Stimulated activated CD4-positive, alpha-beta T cell treated with anti-CD3 and anti-CD28 coated beads, Interleukin-15, amount 100 ng/mL, for 24 hours (primary cell): ENCODE measurements at regions not wholly inside any gene's neighbourhood (a gene's known extent, or its start where the extent isn't known, plus 50 kb on each side); places are given as distances from the start of the nearest gene placed in this dataset.
"Not testable (repeated sequence)": the region's sequence is repeated elsewhere in the genome, so short reads cannot be mapped to it uniquely, and the experiment has no call there.

ENCODE experiments used
- DNase-seq: peaks from one replicate; pipeline ENCODE4 v3.0.0-alpha.2; 2020

DNA sequence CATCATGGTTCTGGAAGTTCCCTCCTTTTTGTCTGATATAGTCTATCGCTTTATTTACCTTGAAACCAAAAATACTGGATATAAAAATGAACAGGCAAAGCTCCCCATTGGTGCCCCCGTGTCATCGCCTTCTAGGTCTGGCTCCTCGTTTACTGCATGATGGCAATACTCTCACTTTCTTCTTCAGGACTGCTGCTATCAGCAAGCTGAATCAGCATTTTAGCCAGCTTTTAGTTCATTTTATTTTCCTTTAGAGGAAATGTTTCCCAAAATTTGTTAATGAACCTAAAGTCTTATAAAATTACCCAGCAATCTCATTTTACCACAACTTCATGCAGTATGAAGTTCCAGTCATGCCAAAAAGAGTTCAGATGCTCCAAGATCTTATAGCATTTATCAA is 80.5 kb downstream of the ZIC3 start:
- no peak for DNase-seq

DNA sequence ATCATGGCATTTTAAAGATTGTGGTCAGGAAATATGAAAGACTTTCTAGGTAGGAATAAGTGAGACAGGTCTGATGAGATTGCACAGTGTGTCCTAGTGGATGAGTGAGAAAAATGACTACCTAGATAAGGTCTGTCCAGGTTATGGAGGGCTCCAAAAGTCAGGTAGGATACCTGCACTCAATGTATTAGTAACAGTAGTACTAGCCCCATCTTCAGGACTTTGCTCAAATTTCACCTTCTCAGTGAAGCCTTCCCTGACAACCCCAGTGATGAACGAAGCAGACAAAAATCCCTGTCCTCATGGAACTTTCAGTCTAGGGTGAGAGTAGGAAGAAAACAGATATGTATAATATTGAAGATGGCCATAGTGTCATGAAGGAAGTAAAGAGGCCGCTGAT is 85.7 kb downstream of the ZIC3 start:
- no peak for DNase-seq

DNA sequence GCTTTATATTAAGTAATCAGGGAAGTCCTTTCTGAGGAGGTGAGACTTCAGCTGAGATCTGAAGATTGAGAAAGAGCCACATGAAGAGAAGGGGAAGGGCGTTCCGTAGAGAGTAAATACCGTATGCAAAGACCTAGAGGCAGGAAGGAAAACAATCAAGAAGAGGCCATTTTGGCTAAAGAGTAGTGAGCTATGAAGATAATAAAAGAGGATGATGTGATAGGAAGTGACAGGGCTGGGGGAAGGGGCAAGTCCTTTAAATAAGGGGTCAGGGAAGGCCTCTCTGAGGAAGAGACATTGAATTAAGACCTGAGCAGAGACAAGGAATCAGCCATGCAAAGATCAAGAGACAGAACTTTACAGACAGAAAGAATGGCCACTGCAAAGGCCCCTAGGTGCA is 86.2 kb downstream of the ZIC3 start:
- no peak for DNase-seq

DNA sequence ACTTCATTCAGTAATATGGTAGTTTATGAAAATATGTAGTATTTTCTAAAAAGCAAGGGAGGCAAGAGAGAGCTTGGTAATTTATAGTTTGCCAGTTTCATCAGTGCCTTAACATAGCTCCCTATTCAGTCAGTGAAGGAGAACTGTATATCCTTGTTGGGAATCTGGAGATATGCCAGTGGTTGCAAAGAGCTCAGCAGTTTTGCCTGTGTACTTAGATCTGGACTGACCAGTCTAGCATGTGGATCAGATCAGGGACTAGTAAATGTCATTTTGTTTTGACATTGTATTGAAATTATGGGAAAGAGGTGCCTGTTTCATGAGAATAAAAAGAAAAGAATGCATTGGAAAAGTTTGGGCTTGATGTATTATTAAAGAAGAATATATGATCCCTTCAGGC is 88.6 kb downstream of the ZIC3 start:
- no peak for DNase-seq

DNA sequence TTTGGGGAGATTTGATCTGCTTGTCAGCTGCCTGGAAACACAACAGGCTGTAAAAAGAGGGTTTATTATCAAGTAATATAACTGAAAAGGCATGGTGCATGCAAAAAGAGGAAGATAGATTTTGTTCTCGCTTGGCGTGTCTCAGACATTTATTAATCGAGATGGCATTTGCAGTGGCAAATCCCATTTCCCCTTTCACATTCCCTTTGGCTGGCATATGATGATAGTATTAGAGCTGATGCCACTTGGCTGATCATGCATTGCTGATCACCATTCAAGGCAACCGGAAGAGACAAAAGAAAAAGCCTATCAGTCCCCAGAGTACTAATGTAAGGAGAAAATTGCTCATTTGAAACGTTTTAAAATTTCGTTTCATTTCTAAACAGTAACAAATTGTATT is 101.8 kb downstream of the ZIC3 start:
- no peak for DNase-seq

DNA sequence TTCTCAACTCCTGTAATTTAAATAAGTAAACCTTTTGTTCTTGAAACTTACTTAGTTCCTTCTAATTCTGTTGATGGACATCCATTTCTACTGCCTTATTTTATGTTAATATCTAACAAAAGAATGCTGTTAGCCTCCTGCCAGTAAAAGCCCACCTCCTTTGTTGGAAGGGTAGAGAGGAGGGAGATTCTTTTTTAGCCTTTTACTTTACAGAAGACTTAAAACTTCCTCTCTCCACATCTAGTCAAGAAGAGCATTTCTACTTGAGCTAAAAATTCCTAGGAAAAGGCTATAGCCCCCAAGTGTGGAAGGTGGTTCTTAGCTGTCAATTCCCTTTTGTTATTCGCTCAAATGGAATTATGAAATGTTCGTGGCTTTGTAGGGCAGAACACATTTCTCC is 118.7 kb downstream of the ZIC3 start:
- DNase-seq, result no peak

DNA sequence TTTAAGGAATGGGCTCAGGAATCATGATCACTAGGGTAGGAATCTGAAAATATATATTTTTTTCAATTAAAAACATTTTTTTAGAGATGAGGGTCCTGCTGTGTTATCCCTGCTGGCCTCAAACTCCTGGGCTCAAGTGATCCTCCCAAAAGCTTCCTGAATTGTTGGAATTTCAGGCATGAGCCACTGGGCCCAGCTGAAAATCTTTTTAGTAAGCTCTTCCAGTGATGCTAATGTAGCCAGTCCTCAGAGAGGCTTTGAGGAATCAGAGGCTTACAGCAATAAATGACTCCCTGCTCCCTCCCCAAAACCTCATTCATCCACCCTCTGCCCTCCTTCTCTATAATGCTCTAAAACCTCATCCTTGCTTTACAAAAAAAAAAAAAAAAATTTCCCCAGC is 129.5 kb downstream of the ZIC3 start:
- DNase-seq, result no peak

DNA sequence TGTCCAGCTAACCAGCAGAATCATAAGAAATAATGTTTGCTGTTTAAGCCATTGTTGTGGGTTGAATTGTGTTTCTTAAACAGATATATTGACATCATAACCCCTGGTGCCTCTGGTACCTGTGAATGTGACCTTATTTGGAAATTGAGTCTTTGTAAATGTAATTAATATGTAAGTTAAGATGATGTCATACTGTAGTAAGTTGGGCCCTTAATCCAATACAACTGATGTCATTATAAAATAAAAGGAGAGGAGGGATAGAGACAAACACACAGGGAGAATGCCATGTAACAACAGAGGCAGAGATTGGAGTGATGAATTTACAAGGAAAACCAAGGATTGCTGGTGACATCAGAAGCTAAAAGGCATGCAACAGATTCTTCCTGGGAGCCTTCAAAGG is 141.4 kb downstream of the ZIC3 start:
- no peak for DNase-seq

DNA sequence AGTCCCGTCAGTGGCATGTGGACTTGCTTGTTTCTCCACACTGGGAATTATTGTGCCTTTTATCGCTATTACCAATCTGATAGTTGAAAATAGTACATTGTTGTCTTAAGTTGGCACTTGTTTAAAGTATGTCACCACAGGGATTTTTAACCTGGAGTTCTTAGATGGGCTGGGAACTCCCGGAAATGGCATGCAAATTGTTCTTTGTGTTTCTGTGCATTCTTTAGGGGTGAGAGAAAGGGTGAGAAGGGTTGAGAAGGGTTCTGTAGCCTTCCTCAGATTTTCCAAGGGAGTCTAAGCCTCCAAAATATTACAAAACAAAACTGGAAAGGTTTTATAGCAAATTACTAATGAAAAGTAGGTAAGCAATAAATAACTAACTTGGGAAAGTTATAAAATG is 176.9 kb downstream of the ZIC3 start:
- no peak for DNase-seq

DNA sequence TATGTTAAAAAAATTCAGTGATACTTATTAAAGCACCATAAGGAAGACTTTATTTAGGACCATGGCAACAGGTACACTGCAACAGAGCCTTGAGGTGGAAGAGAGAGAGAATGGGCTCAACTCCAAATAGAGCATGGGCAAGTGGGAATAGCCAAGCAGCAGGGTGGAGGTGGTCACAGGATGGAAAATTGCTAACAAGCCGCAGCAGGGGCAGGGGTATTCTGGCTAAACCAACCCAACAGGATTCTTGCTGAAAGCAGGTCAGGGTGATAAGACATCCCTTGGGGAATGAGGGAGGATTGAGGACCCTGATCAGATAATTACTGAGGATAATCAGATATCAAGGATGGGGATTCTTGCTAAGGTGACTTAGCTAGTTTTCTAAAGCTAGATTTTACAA is 177.5 kb downstream of the ZIC3 start:
- no peak for DNase-seq

DNA sequence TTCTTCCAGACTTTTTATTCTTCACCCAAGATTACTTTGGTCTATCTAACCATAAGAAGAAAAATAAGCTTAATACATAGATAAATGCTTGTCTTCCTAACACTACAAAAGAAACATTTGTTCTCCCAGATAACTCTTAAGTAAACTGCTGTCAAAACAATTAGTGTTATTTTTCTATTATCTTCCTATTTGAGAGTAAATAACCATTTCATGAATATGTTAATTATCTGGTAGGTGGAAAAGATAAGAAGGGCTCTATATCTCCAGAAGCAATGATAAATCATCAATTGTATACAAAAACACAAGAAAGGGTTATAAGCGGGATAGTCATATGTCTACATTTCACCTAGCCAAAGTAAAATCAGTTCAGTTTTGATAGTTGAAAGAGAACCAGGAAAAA is 180.4 kb downstream of the ZIC3 start:
- no peak for DNase-seq

DNA sequence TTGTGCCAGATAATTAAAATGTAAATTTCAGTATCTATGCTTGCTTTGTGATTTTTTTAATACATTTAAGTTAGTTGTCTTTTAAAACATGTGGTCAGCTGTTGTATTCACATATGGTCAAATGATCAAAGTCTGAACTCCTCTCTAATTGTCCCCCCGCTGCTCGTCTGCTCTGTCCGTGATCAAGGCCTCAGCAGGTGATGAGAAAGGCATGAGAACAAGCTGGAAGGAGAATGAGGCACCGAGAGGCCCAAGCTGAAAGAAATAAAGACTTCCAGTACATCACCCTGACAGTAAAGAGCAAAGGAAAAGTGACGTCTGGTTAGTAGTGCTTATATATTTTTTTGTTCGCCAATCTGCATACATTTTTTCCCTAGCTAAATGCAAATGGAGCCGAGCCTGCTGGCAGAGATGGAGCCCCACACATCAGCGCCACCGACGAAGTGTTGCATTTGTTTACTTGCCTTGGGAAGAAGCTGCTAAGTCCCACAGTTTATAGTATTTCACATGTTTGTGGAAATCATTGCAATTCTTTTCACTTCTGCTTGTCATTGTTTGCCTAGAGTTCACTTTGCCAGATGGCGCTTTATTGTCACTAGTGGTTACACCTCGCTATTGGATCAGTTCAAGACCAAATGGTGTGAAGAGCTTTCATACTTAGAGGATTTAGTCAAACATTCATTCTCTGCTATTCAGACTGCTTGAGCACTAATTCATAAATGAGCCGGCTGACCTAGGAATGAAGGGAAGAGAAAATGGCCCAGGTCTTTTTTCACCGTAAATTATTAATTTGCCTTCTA is 181.5 kb downstream of the ZIC3 start:
- no peak for DNase-seq

DNA sequence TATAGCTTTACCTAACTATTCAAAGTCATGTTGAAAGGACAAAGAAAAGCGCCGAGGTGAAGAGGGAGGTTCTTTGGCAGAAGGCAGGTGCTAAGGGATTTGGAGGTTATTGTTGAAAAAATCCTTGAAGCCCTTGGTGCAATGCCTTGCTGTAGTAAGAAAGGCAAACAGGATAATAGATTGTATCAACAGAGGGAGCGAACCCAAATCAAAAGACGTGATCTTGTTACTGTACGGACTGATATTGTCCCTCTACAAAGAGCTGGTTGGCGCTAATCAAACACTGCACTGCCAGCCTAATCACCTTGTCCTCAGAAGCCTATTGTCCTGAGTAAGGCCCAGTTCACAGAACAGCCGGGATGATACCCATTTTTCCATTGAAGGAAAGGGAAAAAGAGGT is 182.9 kb downstream of the ZIC3 start:
- no peak for DNase-seq

DNA sequence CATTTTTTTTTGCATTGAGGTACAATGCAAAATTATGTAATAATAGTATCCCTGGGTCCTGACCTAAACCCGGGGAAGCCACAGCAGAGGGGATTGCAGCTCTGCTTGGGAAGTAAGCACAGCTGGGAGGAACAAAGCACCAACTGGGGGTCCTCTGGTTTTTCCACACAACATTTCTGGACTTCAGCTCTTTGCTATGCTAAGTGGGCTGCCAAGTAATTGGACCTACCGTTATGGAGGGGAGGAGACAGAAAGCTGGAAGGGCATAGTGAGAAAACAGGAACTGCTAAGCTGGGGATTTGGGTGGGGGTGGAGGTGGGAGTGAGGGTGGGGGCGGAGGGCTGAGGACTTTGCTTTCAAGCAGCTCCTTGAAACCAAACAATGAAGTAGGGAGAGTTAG is 183.3 kb downstream of the ZIC3 start:
- no peak for DNase-seq

DNA sequence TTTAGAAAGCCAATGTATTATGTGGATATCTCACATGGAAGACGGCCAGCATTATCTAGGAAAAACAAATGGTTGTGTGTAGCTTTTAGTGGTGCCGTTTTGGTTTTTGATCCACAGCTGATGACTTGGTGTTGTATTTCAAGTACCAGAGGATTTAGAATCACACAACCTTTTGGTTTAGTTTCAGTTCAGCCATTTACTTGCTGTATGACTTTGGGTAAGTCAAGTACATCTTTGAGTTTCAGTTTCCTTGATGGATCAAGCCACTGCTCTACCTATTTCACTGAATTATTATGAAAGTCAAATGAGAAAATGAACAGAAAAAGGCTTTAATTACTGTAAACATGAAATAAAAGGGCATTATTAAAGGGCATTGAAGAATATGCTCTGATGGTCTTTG is 205.6 kb downstream of the ZIC3 start:
- no peak for DNase-seq

DNA sequence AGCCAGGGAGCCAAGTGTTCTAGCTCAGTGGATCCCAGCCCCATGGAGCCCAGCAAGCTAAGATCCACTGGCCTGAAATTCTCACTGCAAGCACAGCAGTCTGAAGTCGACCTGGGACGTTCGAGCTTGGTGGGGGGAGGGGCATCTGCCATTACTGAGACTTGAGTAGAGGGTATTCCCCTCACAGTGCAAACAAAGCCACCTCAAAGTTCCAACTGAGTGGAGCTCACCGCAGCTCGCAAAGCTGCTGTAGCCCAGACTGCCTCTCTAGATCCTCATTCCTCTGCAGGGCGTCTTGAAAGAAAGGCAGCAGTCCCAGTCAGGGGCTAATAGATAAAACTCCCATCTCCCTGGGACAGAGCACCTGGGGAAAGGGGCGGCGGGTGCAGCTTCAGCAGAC is 226.3 kb downstream of the ZIC3 start:
- DNase-seq, result no peak

DNA sequence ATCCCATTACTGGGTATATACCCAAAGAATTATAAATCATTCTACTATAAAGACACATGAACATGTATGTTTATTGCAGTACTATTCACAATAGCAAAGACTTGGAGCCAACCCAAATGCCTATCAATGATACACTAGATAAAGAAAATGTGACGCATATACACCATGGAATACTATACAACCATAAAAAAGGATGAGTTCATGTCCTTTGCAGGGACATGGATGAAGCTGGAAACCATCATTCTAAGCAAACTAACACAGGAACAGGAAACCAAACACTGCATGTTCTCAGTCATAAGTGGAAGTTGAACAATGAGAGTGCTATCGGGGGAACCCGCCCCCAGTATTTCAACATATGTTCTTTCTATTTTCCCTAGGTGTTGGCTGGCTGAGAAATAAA is 232.0 kb downstream of the ZIC3 start:
- not testable (repeated sequence) for DNase-seq

DNA sequence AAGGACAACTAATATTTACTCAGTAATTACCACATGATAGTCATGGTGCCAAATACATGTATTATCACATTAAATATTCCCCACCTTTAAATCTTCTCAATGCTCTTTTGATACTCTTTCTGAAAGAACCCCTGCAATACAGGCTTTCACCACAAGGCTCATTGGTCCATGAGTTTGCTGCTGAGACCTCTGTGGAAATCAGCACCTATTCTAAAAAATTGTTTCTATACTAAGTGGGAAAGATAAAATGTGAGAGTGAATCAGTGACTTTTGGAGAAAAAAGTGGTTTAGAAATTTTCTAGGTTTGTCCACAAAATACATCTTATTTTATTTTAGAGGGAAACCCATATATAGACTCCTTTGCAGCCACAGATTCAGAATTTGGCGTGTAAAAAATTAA is 257.3 kb downstream of the ZIC3 start:
- DNase-seq, result no peak

DNA sequence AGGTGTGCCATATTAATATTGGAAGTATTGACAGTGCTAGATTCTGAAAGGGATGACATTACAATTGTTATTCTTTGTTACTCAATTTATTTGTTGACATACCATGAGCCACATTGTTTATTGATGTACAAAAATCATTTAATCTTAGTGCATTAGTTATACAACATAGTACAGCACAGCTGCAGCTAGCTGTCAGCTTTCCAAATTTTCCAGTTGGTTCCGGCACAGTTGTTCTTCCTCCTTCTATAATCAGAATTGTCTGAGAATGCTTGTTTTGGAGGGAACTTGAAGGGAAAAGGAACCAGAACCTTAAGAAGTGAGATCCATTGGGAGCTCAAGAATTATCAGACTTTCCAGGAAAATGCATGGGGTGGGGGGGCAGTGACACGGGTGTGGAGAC is 281.4 kb downstream of the ZIC3 start:
- no peak for DNase-seq

DNA sequence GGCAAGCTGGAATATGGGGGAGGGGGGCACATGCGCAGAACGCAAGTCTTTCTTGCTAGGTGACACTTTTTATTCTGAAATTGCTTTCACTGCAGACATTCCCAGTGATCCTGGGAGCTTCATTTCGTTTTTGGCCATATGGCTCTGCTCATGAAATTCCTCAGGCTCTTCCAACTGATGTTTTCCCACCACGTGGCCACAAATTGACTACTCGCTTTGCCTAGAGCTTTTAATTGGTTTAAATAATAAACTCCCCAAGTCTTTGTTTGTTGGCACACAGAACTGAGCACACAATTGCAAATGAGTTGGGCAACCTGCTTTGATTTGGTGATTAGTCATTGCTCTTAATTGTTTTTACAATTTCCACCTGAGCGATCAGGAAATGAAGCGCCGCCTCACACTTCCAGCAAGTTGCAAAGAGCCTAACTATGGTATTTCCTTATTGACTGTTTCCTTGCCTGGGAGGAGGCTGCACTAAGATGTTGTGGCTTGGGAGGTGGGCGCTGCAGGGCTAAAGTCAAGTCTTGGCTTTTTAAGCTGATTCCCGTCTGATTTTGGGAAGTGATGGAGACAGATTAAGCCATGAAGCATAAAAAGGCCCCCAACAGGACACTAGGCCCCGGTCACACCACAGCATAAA is 282.5 kb downstream of the ZIC3 start:
- no peak for DNase-seq

DNA sequence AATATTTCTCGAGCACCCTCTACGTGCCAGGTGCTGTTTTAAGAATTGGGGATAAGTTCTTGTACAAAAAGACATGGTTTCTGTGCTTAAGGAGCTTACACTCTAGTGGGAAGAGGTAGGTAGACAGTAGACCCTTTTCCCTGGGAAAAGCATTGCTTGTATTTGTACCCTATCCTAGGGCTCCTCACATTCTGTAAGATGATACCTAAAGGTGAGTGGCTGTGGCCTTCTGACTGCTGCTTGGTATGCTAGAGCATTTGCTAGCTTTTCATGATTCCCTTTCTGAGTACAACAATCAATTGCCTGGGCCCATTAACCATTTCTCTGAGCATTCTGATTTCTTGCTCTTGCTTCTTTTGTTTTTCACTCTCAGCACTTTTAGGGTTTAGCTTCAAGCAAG is 286.6 kb downstream of the ZIC3 start:
- DNase-seq, result no peak

DNA sequence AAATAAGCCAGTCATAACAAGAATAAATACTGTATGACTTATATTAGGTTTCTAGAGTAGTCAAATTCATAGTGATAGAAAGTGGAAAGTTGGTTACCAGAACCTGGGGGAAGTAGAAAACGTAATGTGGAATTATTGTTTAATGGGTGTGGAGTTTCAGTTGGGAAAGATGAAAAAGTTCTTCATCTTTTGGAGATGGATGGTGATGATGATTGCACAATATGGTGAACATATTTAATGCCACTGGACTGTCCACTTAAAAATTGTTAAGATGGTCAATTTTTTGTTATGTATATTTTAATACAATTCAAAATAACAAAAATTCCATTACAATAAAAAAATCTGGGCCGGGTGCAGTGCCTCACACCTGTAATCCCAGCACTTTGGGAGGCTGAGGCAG is 289.6 kb downstream of the ZIC3 start:
- DNase-seq, result no peak

DNA sequence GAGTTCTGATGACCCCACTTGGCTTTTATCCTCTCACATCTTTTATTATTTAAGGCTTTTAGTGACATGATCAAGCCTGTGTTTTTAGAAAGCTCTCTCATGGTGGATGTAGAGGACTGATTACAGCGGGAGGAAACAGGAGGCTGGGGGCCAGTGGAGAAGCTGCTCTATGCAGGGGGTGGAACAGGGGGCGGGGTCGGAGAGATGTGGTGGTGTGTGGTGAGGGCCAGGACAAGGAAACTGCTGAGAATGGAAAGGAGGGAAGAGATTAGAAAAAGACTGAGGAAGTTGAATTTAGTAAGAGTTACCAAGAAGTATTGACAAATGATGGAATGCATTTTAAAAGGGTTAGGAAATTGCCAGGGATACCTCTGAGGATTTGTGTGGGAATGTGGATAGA is 292.2 kb downstream of the ZIC3 start:
- no peak for DNase-seq

DNA sequence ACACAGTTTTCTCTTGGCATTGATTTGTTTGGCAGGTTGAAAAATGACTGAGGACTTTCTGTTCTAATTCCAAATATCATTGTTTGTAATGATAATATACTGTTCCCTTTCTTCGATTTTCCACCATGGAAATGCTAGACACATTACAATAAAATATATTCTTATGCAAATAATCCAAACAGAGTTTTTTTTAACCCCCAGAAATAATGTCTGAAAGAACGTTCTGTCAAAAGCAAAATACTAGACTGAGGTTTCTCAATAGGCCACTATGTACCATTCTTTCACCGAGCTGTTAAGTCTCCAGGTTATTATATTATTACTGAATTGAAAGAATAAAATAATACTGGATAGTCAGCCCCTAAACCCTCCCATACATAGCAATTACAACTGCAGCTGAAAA is 312.5 kb downstream of the ZIC3 start:
- DNase-seq, result no peak

DNA sequence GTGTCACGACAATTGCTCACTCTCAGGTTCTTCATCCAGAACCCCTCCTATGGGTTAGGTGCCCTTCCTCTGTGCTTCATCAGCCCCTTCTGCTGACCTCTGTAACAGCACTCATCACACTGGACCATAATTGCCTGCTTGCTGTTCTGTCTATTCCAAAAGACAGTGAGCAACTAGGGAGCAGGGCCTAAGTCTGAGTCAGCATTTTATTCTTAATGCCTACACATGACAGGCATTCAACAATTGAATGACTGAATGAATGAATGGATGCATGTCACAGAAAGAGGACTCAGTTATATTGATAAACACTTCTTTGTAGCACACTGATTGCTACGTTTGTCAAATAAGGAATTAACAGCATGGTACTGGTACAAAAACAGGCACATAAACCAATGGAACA is 317.0 kb downstream of the ZIC3 start:
- DNase-seq, result no peak
